Frontal cortex (tissue), 3 donors: ENCODE measurements at regions not wholly inside any gene's neighbourhood (a gene's known extent, or its start where the extent isn't known, plus 50 kb on each side); places are given as distances from the start of the nearest gene placed in this dataset.
A peak's percentile ranks its signal among the peaks of the same experiment; 100 is the strongest.

Experiments
- DNase-seq, 2 donors: peaks; one replicate each; pipeline ENCODE4 v3.0.0; 2012; ENCODE audit warnings: low spot score in 2 of 2
- FAIRE-seq: peaks from 2 replicates; lab custom pipeline; 2012; peaks lifted over from hg19 to GRCh38; lab: Jason Lieb, UNC
- donor health status: control.
- donor health status: control.
- donor health status: control.

DNA sequence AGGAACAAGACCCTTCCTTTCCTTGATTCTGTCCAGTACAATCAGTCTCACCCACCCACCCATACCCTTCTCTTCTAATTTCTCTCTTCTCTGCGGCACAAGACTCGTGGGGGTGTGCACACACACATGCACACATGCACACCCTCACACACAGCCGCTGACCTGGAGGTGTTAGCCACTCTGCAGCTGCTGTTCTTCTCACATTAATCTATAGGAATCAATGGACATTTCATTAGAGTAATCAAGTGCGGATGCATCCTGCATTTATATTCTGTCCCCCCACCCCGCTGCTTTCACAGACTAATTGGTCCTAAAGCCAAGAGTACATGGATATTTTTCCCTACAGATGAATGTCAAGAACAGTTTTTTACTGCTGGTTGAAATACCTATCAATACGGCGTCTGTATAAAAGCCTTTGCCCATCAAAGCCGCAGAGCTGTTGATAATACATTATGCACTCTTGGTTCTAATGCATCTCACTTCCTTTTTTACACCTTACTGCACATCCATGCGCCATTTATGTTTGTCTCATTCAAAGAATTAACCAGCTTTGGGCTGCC lies 186.5 kb upstream of the ONECUT1 start:
- DNase-seq (no peak), FAIRE-seq (no peak)

DNA sequence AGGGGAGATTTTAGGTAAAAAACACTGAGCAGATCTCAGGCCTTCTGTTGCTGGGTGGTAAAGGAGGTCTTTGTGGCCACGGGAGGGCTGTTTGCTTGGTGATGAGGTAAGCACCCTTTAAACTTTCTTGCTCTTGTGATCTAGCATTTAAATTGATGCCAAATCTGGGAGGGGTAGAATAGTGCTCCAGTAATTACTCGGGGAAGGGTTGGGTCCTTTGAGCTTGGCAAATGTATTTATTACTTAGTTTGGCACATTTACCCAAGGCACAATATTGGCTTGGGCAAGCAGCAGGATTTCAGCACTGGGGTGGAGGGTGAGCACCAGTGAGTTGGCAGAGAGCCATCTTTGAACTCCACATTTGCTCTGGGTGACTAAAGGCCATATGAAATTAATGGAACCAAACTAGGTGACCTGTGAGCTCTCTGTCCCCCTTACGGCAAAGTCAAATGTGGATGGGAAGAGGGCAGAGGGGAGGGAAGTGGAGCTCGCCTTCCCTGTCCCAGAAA lies 185.9 kb upstream of the ONECUT1 start:
- FAIRE-seq = no peak
- no peak for DNase-seq

DNA sequence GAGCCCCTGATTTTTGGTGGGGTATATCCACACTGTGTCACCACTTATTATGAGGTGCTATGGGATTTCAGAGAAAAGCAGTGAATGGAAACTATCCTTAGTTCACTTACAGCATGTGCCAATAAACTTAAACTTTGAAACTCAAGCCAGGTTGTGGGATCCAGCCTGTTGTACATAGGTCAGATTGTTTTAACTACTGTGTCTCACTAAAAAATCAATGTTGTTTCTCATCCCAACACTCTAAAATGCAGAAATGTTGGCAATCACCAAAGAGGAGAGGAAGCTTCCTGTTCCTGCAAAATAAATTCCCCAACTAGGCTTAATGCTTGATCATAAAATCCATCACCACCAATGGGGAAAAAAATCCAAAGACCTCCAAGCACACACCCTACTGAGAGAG lies 173.7 kb upstream of the ONECUT1 start:
- FAIRE-seq (no peak), DNase-seq (no peak)

DNA sequence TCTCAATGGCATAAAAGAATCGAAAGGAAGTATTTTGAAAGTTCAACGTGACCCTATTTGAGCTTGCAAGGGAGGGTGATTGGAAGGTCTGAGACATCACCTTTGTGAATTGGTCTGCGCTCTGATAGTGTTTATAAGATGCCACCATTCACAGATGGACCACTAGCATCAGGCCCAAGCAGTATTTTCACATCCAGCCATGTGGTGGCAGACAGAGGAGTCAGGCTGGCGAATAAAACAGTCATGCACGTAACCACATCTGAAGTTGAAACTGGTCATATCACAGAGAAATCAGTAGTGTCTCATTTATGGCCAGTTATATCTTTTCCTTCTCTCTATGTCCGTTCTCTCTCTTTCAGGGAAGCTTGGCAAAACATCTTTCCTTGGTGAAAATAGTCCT lies 170.1 kb upstream of the ONECUT1 start:
- DNase-seq (no peak), FAIRE-seq (no peak)

DNA sequence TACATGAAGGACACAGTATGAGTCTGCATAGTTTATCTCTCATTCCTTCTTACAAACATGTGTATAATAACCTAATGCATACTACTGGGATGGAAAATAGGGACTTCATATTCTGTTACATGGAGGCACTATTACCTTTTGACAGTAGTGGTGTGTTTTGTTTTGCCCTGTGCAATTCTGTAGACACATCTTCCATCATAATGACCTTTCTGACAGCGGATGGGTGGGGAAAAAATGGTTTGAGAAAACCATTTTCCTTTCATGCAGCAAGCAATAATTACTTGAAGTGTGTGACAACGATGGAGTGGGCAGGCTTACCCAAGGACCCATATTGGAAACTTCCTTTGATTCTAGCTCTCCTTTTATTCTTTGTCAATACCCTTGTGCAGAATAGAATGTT lies 153.6 kb upstream of the ONECUT1 start:
- DNase-seq = no peak
- no peak for FAIRE-seq

DNA sequence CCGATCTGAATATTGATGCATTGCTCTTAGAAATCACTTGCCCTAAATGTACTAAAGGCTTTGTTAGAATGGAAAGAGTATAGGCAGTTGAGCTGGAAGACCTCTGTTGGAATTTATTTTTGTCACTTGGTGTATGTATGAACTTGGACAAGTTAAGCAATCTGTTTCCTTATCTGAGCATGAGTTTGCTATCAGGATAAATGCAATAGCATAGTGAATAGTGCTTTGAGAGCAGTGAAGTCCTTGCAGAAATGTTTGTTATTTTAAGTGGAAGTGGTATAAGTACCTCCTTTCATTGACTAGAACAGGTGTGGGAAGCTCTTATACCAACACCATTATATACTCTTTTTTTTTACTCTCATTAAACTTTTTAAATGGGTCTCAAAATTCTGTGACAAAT lies 146.4 kb upstream of the ONECUT1 start:
- FAIRE-seq = no peak
- DNase-seq = no peak

DNA sequence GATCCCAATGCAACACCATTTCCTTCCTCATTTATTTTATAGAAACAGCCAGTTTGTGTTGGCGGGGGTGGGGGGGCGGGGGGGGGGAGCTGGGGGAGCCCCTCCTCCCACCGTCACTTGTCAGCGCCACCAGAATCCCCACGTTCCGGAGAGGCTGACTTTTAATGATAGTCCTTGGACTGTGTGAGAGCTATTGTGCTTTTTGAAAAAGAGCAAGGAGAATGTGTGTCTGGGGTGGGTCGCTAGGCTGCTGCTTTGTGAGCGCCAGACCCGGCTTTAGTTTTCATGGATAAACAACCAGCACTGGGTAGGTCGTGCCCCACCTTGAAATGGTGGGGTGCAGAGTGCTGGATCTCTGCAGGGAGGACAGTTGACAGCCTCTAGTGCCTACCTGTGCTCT lies 135.0 kb upstream of the ONECUT1 start:
- DNase-seq = no peak

DNA sequence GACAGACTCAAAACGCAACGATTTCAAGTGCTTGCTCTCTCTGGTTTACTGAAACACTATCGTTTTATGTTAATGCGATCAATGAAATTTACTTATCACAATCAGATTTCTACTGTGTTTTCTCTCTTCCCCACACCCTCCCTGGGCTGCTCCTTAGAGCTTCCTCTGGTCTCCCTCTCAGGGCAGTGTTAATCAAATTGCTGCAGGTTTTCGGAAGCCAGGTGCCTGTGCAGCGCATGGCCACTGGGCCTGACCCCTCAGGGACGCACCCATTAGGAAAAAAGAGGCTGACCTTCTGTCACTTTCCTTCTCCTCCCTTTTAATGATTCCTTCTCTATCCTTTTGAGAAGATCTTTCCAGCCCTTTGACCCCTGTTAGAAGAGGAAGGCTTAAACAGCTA lies 134.5 kb upstream of the ONECUT1 start:
- FAIRE-seq = no peak
- DNase-seq = no peak

More for the DNA sequence above, 135.0 kb upstream of the ONECUT1 start:
- FAIRE-seq = no peak

DNA sequence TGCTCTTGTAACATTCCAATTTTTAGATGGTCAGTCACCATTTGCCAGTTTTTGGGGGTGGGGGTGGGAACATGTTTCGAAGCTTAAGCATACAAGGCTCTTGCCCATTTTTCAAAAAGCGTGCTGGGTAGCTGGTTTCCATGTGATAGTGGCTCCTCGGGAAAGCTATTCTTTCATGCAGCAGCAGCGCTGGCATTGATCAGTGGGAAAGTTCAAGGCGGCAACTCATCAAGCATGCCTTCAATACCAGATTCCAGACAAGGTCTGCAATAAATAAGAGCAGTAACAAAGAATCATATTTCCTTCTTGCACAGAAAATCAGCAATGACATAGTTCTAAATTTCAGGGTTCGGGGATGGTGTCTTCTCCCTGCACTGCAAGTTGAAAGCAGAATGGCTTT lies 133.5 kb upstream of the ONECUT1 start:
- no peak for FAIRE-seq
- no peak for DNase-seq

DNA sequence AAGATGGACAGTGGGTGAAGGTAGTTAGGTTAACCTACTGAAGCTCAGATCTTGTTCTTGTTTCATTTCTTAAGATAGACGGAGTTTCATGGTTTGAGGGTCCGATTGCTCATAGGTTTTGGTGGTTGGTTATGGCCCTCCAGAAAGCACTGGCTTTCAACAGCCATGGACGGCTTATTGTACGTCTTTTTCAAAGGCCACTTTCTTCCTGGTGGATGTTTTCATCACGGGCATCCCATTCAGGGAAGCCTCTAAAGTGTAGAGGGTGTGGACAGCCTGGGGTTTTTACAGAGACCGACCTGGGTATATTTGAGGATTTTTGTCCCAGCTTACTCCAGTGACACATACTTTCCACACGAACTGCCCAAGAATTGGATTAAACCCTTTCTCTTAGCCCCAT lies 132.7 kb upstream of the ONECUT1 start:
- FAIRE-seq (no peak), DNase-seq (no peak)

DNA sequence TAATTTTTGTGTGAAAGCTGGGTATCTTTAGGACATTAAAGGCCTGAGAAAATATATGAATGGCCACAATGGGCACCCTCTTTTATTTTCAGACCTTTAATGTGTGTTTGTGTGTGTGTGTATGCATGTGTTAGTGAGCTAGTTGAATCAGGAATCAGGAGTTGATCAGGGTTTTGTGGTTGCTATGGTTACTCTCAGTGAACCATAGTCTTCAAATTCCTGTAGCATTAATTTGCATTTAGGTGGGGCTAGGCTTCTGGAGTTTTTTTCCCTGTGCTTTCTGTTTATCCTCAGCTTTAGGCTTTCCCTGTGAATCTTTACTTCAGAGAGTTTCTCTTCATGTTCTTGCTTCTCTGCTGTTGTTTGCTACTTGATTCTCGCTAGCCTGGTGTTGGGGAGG lies 122.0 kb upstream of the ONECUT1 start:
- DNase-seq (no peak), FAIRE-seq (no peak)

DNA sequence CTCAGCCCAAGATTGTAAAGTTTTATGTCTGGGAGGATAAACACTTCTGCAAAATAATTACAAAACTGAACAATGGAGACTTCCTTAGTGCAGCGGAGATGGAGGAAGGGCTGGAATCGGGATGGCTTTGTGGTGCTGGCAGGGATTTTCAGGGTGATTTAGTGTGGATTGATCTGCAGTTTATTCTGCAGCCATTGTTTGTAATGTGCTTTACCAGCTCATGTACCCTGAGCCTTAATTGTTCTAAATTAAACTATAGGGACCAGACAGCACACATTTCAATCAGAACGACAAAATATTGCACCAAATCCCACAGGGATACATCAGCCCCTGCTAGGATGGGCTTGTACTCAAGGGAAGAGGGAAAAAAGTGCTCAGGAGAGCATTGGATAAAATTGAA lies 103.2 kb upstream of the ONECUT1 start:
- DNase-seq (no peak), FAIRE-seq (no peak)

DNA sequence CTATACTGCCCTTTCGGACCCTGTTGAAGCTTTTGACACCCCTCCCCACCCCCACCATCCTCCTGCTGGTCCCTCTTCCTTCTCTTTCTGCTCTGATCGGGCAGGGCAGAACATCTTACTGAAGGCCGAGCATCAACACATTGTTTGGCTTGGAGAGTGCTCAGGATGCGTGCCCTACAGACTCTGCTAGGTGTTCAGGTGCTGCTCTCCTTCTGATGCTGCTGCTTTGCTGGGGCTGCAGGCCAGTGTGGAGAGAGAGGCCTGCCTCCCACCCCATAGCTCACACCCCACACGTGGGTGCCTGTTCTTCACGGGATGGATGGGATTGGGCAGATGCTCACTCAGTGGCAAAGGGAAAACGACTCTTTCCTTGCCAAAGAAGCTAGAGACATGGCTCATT lies 89.8 kb upstream of the ONECUT1 start:
- FAIRE-seq = no peak

DNA sequence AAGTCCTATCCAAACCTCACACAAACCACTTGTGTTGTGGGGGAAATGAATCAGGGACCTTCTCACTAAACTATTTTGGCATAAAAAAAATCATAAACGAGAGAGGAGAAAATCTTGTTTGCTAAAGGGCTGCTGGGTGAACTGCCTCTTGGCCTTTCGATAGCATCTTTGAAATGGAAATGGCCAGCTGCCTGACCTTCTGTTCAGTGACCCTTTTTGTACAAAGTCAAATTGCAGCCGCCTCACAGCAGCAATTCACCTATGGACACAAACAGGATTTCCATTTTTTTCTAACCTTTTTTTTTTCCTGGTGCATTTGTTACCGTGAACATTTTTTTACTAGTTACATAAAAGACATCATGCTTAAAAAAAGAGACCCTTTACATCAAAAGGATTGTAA lies 89.0 kb upstream of the ONECUT1 start:
- FAIRE-seq (no peak), DNase-seq (no peak)

More for the DNA sequence above, 89.8 kb upstream of the ONECUT1 start:
- no peak for DNase-seq

DNA sequence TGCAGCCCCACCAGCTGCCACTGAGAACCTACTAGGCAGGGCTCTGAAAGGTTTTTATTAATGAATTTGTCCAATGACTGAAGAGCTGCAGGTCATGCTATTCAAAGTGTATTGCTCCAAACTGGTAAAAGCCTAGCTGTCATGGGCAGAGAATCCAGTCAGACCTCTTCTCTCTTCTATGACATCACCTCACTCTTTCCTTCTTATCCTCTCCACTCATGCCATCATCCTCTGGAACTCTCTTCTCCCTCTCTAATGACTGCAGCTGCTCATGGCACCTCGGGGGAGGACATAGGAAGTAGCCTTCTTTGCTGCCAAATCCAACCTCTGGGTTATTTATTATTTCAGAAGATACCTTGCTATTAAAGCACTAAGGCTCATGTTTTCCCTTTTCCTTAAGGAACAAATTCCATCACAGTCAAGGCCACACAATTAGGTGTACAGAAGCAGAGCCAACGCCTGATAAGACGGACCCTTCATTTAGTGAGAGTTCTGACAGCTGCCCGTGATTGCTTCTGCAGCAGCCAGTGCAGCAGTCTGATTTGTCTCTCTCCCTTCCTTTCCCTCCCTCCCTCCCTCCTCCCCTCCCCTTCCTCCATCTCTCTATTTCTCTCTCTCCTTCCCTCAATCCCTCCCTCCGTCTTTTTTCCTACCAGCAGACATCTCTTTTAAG lies 87.0 kb upstream of the ONECUT1 start:
- no peak for DNase-seq
- FAIRE-seq = no peak

DNA sequence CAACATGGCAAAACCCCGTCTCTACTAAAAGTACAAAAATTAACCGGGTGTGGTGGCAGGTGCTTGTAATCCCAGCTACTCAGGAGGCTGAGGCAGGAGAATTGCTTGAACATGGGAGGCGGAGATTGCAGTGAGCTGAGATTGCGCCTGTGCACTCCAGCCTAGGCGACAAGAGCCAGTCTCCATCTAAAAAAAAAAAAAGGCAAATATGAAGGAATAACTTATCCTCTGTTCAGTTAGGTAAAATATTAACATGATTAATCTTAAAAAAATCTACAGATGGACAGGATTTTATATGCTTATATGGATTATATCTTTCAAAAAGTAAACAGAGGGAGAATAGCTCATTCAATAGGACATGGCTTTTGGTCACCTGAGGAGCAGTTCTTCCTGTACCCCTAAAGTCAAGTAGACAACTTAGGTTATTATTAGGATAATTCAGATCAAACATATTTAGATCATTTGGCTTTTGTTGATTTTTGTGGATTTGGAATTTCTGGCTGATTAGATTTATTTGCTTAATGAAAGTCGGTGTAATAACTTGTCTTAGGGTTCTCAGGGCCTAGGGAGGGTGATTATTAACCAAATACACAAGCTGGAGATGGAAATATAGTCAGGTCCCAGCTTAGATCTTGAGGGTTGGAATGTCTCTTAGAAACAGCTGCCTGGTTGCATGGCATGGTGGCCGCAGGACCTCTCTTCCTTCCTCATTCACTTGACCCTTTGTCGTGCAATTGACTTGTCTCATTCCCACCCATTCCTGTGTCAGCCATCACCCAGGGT lies 82.1 kb upstream of the ONECUT1 start:
- FAIRE-seq = no peak
- DNase-seq = no peak

DNA sequence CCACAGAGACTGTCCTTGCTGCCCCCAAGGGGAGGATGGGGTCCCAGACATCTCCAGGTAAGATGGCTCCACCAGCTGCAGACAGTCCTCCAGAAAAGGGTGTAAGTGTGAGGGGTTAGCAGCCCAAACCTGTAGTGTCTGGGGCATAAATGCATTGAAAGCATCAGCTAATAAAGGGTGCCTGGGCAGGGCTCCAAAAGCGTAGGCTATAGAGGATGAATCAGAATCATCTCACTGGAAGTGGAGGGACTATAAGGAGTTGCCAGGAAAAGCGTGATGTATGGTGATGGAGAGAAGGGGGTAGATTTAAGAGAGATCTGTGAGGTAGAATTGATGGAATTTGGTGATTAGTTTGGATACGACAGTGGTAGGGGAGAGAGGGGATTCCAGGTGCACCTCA lies 79.9 kb upstream of the ONECUT1 start:
- no peak for FAIRE-seq
- DNase-seq = peak in 1 of 2 donors; percentile 16

DNA sequence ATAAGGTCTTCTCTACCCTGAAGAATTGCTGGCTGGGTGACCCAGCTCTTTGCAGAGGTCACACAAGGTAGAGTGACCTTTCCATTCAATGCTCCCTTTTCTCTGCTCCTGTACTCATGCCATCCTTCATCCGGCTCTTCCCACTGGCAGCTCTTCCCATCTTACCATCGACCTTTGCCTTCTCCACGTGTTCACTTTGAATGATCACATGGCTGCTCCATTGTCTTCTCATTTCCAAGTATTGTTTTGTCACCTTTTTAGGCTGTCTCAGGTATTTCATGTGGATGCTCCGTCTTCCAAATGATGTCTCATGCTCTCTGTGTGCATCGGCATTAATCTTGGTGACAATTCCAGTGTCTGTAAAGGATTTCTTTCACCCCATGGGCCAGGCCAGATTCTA lies 76.6 kb upstream of the ONECUT1 start:
- no peak for DNase-seq
- FAIRE-seq = no peak

DNA sequence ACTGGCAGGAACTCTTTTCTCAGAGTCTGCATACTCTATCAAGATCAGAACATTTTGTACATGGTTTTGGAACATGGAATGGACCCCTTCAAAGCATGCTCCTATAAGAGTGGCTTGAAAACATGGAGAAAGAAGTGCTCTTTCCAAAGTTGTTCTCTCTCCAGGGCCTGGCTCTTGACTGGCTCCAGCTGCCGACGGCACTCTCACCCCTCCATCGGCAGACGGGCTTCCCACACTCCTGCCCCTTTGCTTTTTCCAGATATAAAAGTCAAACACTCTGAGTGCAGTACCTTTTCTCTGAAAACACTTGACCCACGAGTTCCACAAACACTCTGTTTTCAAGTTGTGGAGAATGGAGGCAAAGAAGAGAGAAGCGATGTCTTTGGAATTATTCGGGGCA lies 72.5 kb upstream of the ONECUT1 start:
- no peak for DNase-seq
- FAIRE-seq = no peak

DNA sequence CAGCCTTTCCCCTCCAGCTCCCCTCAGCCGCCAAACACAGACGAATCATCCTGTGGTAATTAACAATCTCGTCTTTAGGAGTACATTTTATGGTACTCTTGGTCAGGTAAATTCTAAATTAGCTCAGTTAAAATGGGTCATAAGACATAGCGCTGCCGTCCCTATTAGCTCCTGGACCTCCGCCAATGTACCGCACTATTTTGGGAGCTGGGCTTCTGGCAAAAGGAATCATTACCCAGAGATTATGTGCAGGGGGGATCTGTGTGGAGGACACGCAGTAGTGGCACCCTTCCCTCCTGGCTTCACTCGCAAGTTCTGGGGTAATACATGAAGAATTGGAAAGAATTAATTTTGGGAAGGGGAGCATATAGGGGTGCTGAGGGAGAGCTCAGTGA lies 68.6 kb upstream of the ONECUT1 start:
- no peak for FAIRE-seq

More for the DNA sequence above, 68.6 kb upstream of the ONECUT1 start:
- DNase-seq = no peak
